ENCODE measurements at regions not wholly inside any gene's neighbourhood (a gene's known extent, or its start where the extent isn't known, plus 50 kb on each side); places are given as distances from the start of the nearest gene placed in this dataset.

DNA sequence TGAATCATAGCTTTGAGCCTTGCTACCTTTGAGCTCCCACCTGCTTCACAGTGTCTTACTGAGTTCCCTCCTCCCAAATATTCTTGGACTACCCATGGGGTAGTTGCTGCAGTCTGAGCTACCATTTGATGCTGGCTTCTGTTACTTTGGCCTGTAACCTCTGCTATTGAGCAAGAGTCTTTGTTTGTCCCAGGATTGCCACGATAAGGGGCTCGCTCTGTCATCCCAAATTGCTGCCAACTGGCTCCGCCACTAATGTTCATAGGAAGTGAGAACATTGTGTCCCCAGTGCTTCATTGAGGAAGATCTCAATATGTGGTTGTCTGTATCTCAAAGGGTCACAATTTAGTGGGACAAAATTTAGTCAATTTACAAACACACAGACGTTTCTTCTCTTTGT is 103.8 kb downstream of the TRIM43 start:
- TF ChIP-seq POLR2A (IDR thresholded peaks at IDR 0.05; ENCODE audit: low read length), result no peak
- no peak for TF ChIP-seq GATA1 (IDR thresholded peaks at IDR 0.05; ENCODE audit: low read depth, low read length)

All from erythroblast (primary cell).